Loucy (cell line): ENCODE measurements at regions not wholly inside any gene's neighbourhood (a gene's known extent, or its start where the extent isn't known, plus 50 kb on each side); places are given as distances from the start of the nearest gene placed in this dataset.

Experiments
- H2AFZ ChIP-seq: fragments of 200-600 bp; sonication (generic); 2 replicates; pipeline ENCODE4 v1.6.0; 2016; ENCODE audit warnings: antibody characterized with exemption, mild to moderate bottlenecking, low read length, moderate library complexity
- H3F3A ChIP-seq: fragments of 200-600 bp; 2 replicates; pipeline ENCODE4 v1.6.0; 2016; ENCODE audit warnings: antibody characterized with exemption, low read depth, mild to moderate bottlenecking
- H3K27me3 ChIP-seq: fragments of 200-600 bp; sonication (generic); 2 replicates; pipeline ENCODE4 v1.6.1; 2014; ENCODE audit warnings: low read length, mild to moderate bottlenecking; ENCODE audit not compliant: insufficient read depth, poor library complexity, severe bottlenecking
- H3K36me3 ChIP-seq: fragments of 200-600 bp; sonication (generic); 2 replicates; pipeline ENCODE4 v1.6.1; 2016; ENCODE audit warnings: low read length; ENCODE audit not compliant: insufficient read depth
- H3K4me1 ChIP-seq: fragments of 200-600 bp; sonication (generic); 2 replicates; pipeline ENCODE4 v1.5.1; 2014; ENCODE audit warnings: low read length, mild to moderate bottlenecking; ENCODE audit not compliant: insufficient read depth, poor library complexity, severe bottlenecking
- H3K4me2 ChIP-seq: fragments of 200-600 bp; sonication (generic); 2 replicates; pipeline ENCODE4 v1.6.0; 2014; ENCODE audit warnings: antibody characterized with exemption, low read length, low read depth, mild to moderate bottlenecking; ENCODE audit not compliant: poor library complexity, severe bottlenecking
- H3K4me3 ChIP-seq: fragments of 200-600 bp; sonication (generic); 2 replicates; pipeline ENCODE4 v1.5.1; 2014; ENCODE audit warnings: low read length, mild to moderate bottlenecking, mixed read lengths; ENCODE audit not compliant: poor library complexity, severe bottlenecking
- H3K79me2 ChIP-seq: fragments of 200-600 bp; sonication (generic); 2 replicates; pipeline ENCODE4 v1.6.1; 2014; ENCODE audit warnings: low read length; ENCODE audit not compliant: insufficient read depth
- H3K9ac ChIP-seq: fragments of 200-600 bp; sonication (generic); 2 replicates; pipeline ENCODE4 v1.6.0; 2014; ENCODE audit warnings: mild to moderate bottlenecking, low read depth, low read length, moderate library complexity; ENCODE audit not compliant: poor library complexity, severe bottlenecking
- H3K9me2 ChIP-seq: fragments of 200-600 bp; sonication (generic); replicated peaks from 2 replicates; pipeline ENCODE4 v1.6.1; 2016; ENCODE audit warnings: low read depth, low read length, mixed read lengths
- H3K9me3 ChIP-seq: fragments of 200-600 bp; sonication (generic); 2 replicates; pipeline ENCODE4 v1.6.1; 2014; ENCODE audit warnings: mild to moderate bottlenecking, antibody characterized with exemption, low read length, low read depth; ENCODE audit not compliant: insufficient read depth
- H4K20me1 ChIP-seq: fragments of 200-600 bp; sonication (generic); 2 replicates; pipeline ENCODE4 v1.6.0; 2014; ENCODE audit warnings: antibody characterized with exemption, low read length, mild to moderate bottlenecking; ENCODE audit not compliant: insufficient read depth, poor library complexity, severe bottlenecking
- CTCF ChIP-seq: fragments of 200-600 bp; sonication (generic); conservative IDR thresholded peaks from 2 replicates; pipeline ENCODE4 v1.5.1; 2014; ENCODE audit warnings: mild to moderate bottlenecking, antibody characterized with exemption, low read length
- EZH2phosphoT487 ChIP-seq: fragments of 200-600 bp; IDR thresholded peaks from 2 replicates; pipeline ENCODE4 v1.6.1; 2018; ENCODE audit warnings: antibody characterized with exemption, mild to moderate bottlenecking, moderate library complexity, borderline replicate concordance

- Histone ChIP-seq H3K9me2 (no peaks in the 10 kb centered on the region), H3K9ac (no peak overlapping the region), H3K9me3 (no peaks in the 10 kb centered on the region), H2AFZ (no peak overlapping the region), H3K36me3 (no peaks in the 10 kb centered on the region), H3F3A (no peaks in the 10 kb centered on the region), H3K4me3 (no peak overlapping the region), H3K4me1 (no peaks in the 10 kb centered on the region), H3K79me2 (no peaks in the 10 kb centered on the region), H4K20me1 (no peaks in the 10 kb centered on the region), H3K27me3 (no peaks in the 10 kb centered on the region), H3K4me2 (no peak overlapping the region)
- TF ChIP-seq EZH2phosphoT487 (no peak), CTCF (no peak)
Measured at GRCh38 chr18:76588601-76589226, 93.7 kb upstream of the ZNF516 start.

- Histone ChIP-seq H3K9me2 (no peaks in the 10 kb centered on the region), H3K27me3 (no peaks in the 10 kb centered on the region), H2AFZ (no peak overlapping the region), H4K20me1 (no peaks in the 10 kb centered on the region), H3K9me3 (no peaks in the 10 kb centered on the region), H3K4me2 (no peak overlapping the region), H3K4me1 (no peaks in the 10 kb centered on the region), H3K36me3 (no peaks in the 10 kb centered on the region), H3F3A (no peaks in the 10 kb centered on the region), H3K9ac (no peak overlapping the region), H3K79me2 (no peaks in the 10 kb centered on the region), H3K4me3 (no peak overlapping the region)
- no peak for TF ChIP-seq CTCF
- TF ChIP-seq EZH2phosphoT487 = no peak
Measured at GRCh38 chr18:76587879-76588271, 92.8 kb upstream of the ZNF516 start.

- no peaks in the 10 kb centered on the region for H3F3A ChIP-seq
- TF ChIP-seq CTCF (no peak), EZH2phosphoT487 (no peak)
- H3K9me3 ChIP-seq = no peaks in the 10 kb centered on the region
- H3K9ac ChIP-seq = no peak overlapping the region
- H3K79me2 ChIP-seq = no peaks in the 10 kb centered on the region
- no peaks in the 10 kb centered on the region for H3K27me3 ChIP-seq
- no peaks in the 10 kb centered on the region for H4K20me1 ChIP-seq
- H3K4me1 ChIP-seq = no peaks in the 10 kb centered on the region
- no peak overlapping the region for H2AFZ ChIP-seq
- H3K4me2 ChIP-seq = no peak overlapping the region
- no peaks in the 10 kb centered on the region for H3K36me3 ChIP-seq
- H3K9me2 ChIP-seq = no peaks in the 10 kb centered on the region
- no peak overlapping the region for H3K4me3 ChIP-seq
Measured at GRCh38 chr18:76587147-76587878, 92.3 kb upstream of the ZNF516 start.
